SK-N-SH treated with all-trans-retinoic acid at 6 μM for 48 hours (cell line): ENCODE measurements at regions not wholly inside any gene's neighbourhood (a gene's known extent, or its start where the extent isn't known, plus 50 kb on each side); places are given as distances from the start of the nearest gene placed in this dataset.

ENCODE experiments used
- BACH2 ChIP-seq: fragments of 250-450 bp; sonication (Bioruptor Pico); IDR thresholded peaks from 2 replicates; pipeline ENCODE4 v1.9.0; 2021; ENCODE audit warnings: mild to moderate bottlenecking, borderline replicate concordance
- RARB ChIP-seq: fragments of 250-450 bp; sonication (Bioruptor Pico); IDR thresholded peaks from 2 replicates; pipeline ENCODE4 v1.8.0; 2021; ENCODE audit warnings: mild to moderate bottlenecking, moderate library complexity
- ZC3H10 ChIP-seq: fragments of 250-450 bp; sonication (Bioruptor Pico); IDR thresholded peaks from 2 replicates; pipeline ENCODE4 v1.5.1; 2021; ENCODE audit warnings: mild to moderate bottlenecking, moderate library complexity
- ZFP3 ChIP-seq: fragments of 250-450 bp; sonication (Bioruptor Pico); IDR thresholded peaks from 2 replicates; pipeline ENCODE4 v1.5.0; 2020; ENCODE audit warnings: mild to moderate bottlenecking, moderate library complexity
- ZFP30 ChIP-seq: fragments of 450-650 bp; formaldehyde crosslinking; IDR thresholded peaks from 2 replicates; pipeline ENCODE4 v1.5.0; 2022; ENCODE audit warnings: mild to moderate bottlenecking, moderate library complexity
- ZNF70 ChIP-seq: fragments of 450-650 bp; formaldehyde crosslinking; IDR thresholded peaks from 2 replicates; pipeline ENCODE4 v1.5.0; 2020; ENCODE audit warnings: mild to moderate bottlenecking, moderate library complexity
- TF ChIP-seq, protein P1 (sequence below): fragments of 250-450 bp; sonication (Bioruptor Pico); IDR thresholded peaks from 2 replicates; pipeline ENCODE4 v1.5.1; 2020; ENCODE audit warnings: low read depth, mild to moderate bottlenecking, moderate library complexity
- TF ChIP-seq, protein P2 (sequence below): fragments of 250-450 bp; sonication (Bioruptor Pico); IDR thresholded peaks from 2 replicates; pipeline ENCODE4 v1.5.1; 2021; ENCODE audit warnings: mild to moderate bottlenecking, moderate library complexity

DNA sequence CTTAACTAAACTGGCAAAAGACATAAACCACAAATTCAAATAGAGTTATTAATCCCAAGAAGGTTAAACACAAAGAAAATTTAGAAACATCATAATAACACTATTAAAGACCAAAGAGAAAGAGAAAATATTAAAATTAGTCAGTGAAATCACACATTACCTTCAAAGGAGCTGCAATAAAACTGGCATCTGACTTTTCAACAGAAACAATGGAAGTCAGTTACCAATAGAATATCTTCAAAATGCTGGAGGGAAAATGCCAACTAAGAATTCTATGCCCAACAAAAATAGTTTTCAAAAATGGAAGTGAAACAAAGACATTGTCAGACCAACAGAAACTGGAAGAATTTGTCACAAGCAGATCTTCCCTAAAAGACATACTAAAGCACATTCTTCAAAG lies 68.7 kb upstream of the RNF7 start:
- TF ChIP-seq ZFP30 (CRISPR knock-in tag) (no peak), ZNF70 (CRISPR knock-in tag) (no peak), RARB (CRISPR knock-in tag) (no peak), ZC3H10 (CRISPR knock-in tag) (no peak), BACH2 (no peak), ZFP3 (CRISPR knock-in tag) (no peak)
- TF ChIP-seq, protein P1, sequence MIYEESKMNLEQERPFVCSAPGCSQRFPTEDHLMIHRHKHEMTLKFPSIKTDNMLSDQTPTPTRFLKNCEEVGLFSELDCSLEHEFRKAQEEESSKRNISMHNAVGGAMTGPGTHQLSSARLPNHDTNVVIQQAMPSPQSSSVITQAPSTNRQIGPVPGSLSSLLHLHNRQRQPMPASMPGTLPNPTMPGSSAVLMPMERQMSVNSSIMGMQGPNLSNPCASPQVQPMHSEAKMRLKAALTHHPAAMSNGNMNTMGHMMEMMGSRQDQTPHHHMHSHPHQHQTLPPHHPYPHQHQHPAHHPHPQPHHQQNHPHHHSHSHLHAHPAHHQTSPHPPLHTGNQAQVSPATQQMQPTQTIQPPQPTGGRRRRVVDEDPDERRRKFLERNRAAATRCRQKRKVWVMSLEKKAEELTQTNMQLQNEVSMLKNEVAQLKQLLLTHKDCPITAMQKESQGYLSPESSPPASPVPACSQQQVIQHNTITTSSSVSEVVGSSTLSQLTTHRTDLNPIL (CRISPR knock-in tag), result no peak
- TF ChIP-seq, protein P2, sequence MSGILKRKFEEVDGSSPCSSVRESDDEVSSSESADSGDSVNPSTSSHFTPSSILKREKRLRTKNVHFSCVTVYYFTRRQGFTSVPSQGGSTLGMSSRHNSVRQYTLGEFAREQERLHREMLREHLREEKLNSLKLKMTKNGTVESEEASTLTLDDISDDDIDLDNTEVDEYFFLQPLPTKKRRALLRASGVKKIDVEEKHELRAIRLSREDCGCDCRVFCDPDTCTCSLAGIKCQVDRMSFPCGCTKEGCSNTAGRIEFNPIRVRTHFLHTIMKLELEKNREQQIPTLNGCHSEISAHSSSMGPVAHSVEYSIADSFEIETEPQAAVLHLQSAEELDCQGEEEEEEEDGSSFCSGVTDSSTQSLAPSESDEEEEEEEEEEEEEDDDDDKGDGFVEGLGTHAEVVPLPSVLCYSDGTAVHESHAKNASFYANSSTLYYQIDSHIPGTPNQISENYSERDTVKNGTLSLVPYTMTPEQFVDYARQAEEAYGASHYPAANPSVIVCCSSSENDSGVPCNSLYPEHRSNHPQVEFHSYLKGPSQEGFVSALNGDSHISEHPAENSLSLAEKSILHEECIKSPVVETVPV (CRISPR knock-in tag), result no peak
